Esophagus squamous epithelium (tissue), 4 donors: ENCODE measurements at regions not wholly inside any gene's neighbourhood (a gene's known extent, or its start where the extent isn't known, plus 50 kb on each side); places are given as distances from the start of the nearest gene placed in this dataset.
A peak's percentile ranks its signal among the peaks of the same experiment; 100 is the strongest.

Experiments
- CTCF ChIP-seq, 6 experiments: fragments of 450-650 bp in 4 of 6; fragments of 200-600 bp in 2 of 6; sonication (generic) in 2 of 6; IDR thresholded peaks; one replicate each; pipeline ENCODE4 v1.5.1; 2016 to 2019; ENCODE audit warnings: antibody characterized with exemption in 6 of 6, mild to moderate bottlenecking in 4 of 6, moderate library complexity in 4 of 6
- POLR2A ChIP-seq, 4 donors: fragments of 450-650 bp; IDR thresholded peaks; one replicate each; pipeline ENCODE4 v1.6.1; 2017; ENCODE audit warnings: antibody characterized with exemption in 4 of 4, mild to moderate bottlenecking in 4 of 4, moderate library complexity in 3 of 4

DNA sequence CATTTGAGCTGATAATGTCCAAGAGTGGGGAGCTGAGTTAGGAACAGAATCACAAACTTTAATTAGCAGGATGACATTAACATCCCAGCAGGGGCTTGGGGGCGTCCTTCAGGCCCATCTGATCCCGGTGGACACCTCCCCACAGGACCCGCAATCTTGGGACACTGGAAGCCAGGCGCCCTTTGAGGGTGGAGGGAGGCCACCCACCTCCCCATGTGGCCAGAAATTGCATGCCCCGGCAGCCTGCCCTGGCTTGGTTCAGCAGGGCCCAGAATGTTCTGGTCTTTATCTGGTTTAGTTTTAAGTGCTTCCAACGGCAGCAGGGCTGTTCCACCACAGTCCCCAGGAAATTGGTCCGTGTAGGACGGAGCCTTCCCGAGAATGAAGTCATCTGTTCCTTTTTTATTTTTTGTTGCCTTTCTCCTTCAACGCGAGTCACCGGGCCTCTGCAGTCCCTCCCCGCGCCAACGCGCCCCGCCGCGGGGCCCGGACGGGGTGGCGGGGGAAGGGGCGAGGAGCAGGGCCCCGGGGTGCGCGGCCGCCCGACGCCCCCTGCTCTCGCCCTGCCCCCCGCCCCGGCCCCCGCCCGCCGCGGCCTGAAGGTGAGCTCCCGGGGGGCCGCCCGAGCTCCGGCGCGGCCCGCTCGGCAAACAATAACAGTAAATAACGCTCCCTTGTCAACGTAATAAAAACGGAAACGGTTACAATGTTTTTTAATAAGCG is 207.9 kb downstream of the C9orf50 start:
- TF ChIP-seq CTCF (IDR thresholded peaks at IDR 0.05), result no peak
- TF ChIP-seq POLR2A (IDR thresholded peaks at IDR 0.05), result peak in 1 of 4 donors; percentile 28
